ENCODE measurements at regions not wholly inside any gene's neighbourhood (a gene's known extent, or its start where the extent isn't known, plus 50 kb on each side); places are given as distances from the start of the nearest gene placed in this dataset.
"Not testable (repeated sequence)": the region's sequence is repeated elsewhere in the genome, so short reads cannot be mapped to it uniquely, and the experiment has no call there.

DNA sequence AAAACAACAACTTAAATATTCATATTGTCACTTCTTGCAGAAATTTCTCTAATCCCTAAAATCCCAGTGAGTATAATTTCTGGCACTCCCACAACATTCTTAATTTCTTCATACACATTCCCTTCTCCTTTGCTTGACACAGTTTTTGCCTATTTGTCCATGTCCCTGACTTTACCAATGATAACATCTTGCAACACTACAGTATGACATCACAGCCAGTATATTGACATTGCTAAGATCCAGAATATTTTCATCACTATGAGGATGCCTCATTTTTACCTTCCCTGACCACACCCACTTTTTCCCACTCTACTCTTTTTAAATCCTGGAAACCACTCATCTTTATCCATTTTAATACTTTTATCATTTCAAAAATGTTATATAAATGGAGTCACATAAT is 292.3 kb upstream of the GK2 start:
- TF ChIP-seq, protein P1, sequence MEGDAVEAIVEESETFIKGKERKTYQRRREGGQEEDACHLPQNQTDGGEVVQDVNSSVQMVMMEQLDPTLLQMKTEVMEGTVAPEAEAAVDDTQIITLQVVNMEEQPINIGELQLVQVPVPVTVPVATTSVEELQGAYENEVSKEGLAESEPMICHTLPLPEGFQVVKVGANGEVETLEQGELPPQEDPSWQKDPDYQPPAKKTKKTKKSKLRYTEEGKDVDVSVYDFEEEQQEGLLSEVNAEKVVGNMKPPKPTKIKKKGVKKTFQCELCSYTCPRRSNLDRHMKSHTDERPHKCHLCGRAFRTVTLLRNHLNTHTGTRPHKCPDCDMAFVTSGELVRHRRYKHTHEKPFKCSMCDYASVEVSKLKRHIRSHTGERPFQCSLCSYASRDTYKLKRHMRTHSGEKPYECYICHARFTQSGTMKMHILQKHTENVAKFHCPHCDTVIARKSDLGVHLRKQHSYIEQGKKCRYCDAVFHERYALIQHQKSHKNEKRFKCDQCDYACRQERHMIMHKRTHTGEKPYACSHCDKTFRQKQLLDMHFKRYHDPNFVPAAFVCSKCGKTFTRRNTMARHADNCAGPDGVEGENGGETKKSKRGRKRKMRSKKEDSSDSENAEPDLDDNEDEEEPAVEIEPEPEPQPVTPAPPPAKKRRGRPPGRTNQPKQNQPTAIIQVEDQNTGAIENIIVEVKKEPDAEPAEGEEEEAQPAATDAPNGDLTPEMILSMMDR (IDR thresholded peaks at IDR 0.05; ENCODE audit: extremely low read depth, insufficient read depth, missing control alignments) = no peak
- in situ Hi-C loops (cut with MboI; ENCODE audit: low pct_unique_long_range_greater_than_20kb, low sequenced_read_pairs, unreplicated experiment) = no loop called here
- no peak for DNase-seq (ENCODE audit: low spot score)

- in situ Hi-C loops (cut with MboI; ENCODE audit: low pct_unique_long_range_greater_than_20kb, low sequenced_read_pairs, unreplicated experiment) = no loop called here
- no peak for DNase-seq (ENCODE audit: low spot score)
- TF ChIP-seq, protein P1 (IDR thresholded peaks at IDR 0.05; ENCODE audit: extremely low read depth, insufficient read depth, missing control alignments) = no peak
Measured at GRCh38 chr4:79697444-79697843, 289.4 kb upstream of the GK2 start.

- DNase-seq (ENCODE audit: low spot score); in situ Hi-C loops (cut with MboI; ENCODE audit: low pct_unique_long_range_greater_than_20kb, low sequenced_read_pairs, unreplicated experiment): not testable (repeated sequence)
Measured at GRCh38 chr4:79696534-79696933, 288.5 kb upstream of the GK2 start.

DNA sequence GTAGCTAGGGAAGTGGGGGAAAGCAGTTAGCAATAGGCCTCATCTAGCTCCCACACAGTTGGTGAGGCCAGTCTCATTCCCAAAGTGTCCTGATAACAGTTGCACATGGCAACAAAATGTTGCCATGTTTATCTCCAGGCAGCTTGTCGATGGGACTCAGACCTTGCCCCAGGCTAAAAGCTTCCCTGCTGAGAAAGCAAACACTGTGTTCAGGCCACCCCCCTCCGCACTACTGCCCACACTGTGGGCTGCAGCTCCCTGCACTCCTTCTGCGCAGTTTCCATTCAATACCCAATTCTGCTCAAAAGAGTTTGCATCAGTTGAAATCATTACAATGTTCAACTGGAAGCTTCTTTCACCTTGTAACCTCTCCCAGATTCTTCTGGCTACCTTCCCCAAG is 287.8 kb upstream of the GK2 start:
- in situ Hi-C loops (cut with MboI; ENCODE audit: low pct_unique_long_range_greater_than_20kb, low sequenced_read_pairs, unreplicated experiment) = no loop called here
- DNase-seq (ENCODE audit: low spot score) = no peak
- TF ChIP-seq, protein P1 (IDR thresholded peaks at IDR 0.05; ENCODE audit: extremely low read depth, insufficient read depth, missing control alignments) = no peak

DNA sequence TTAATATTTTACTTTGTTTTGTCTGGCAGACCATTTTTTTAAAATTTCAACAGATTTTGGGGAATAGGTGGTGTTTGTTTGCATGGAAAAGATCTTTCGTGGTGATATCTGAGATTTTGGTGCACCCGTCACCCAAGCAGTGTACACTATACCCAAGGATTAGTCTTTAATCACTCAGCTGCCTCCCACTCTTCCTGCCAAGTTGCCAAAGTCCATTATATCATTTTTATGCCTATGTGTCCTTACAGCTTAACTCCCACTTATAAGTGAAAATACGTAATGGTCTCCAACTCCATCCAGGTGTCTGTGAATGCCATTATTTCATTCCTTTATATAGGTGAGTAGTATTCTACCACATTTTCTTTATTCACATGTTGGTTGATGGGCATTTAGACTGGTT is 281.7 kb upstream of the GK2 start:
- DNase-seq (ENCODE audit: low spot score) = no peak
- TF ChIP-seq, protein P1 (IDR thresholded peaks at IDR 0.05; ENCODE audit: extremely low read depth, insufficient read depth, missing control alignments) = no peak
- in situ Hi-C loops (cut with MboI; ENCODE audit: low pct_unique_long_range_greater_than_20kb, low sequenced_read_pairs, unreplicated experiment) = no loop called here

- TF ChIP-seq, protein P1 (IDR thresholded peaks at IDR 0.05; ENCODE audit: extremely low read depth, insufficient read depth, missing control alignments) = no peak
- in situ Hi-C loops (cut with MboI; ENCODE audit: low pct_unique_long_range_greater_than_20kb, low sequenced_read_pairs, unreplicated experiment) = no loop called here
- no peak for DNase-seq (ENCODE audit: low spot score)
Measured at GRCh38 chr4:79688691-79689090, 280.7 kb upstream of the GK2 start.

DNA sequence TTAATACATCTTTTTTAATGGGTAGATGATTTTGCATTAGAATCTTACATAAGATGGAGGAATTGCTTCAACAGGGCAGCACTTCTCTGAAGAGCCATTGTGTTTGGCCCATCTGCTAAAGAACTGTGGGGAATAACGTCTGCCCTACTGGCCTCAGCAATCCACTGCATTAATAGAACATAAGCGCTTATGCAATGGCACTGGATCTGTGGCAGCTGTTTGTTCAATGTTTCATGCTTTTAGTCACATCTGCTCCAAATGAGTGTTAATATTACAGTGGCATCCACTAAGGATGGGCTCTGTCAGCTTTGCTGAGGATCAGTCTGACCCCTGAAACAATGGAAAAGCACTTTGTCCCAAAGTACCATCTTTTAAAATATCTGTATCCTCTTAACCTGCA is 279.0 kb upstream of the GK2 start:
- in situ Hi-C loops (cut with MboI; ENCODE audit: low pct_unique_long_range_greater_than_20kb, low sequenced_read_pairs, unreplicated experiment) = no loop called here
- no peak for DNase-seq (ENCODE audit: low spot score)

More for the DNA sequence above, 279.0 kb upstream of the GK2 start:
- TF ChIP-seq, protein P1 (IDR thresholded peaks at IDR 0.05; ENCODE audit: extremely low read depth, insufficient read depth, missing control alignments) = no peak
